Endodermal cell (in vitro differentiated cells): ENCODE measurements at regions not wholly inside any gene's neighbourhood (a gene's known extent, or its start where the extent isn't known, plus 50 kb on each side); places are given as distances from the start of the nearest gene placed in this dataset.
A peak's percentile ranks its signal among the peaks of the same experiment; 100 is the strongest.

Source experiments
- DNase-seq: peaks from one replicate; pipeline ENCODE4 v3.0.0-alpha.2; 2017
- H3K27ac ChIP-seq: 2 replicates; pipeline ENCODE4 v1.5.1; 2013; ENCODE audit warnings: mild to moderate bottlenecking, low read depth, low read length, moderate library complexity
- H3K27me3 ChIP-seq: 2 replicates; pipeline ENCODE4 v1.6.1; 2013; ENCODE audit warnings: mild to moderate bottlenecking, low read length, moderate library complexity; ENCODE audit not compliant: insufficient read depth, control insufficient read depth, poor library complexity, severe bottlenecking
- H3K36me3 ChIP-seq: 2 replicates; pipeline ENCODE4 v1.7.0; 2013; ENCODE audit warnings: mild to moderate bottlenecking, low read length, moderate library complexity; ENCODE audit not compliant: control insufficient read depth, insufficient read depth
- H3K4me1 ChIP-seq: one replicate; pipeline ENCODE4 v1.7.0; 2013; ENCODE audit warnings: low read length; ENCODE audit not compliant: control insufficient read depth, insufficient read depth
- H3K4me3 ChIP-seq: 2 replicates; pipeline ENCODE4 v1.5.1; 2013; ENCODE audit warnings: mild to moderate bottlenecking, low read length, moderate library complexity
- H3K9ac ChIP-seq: 2 replicates; pipeline ENCODE4 v1.6.1; 2013; ENCODE audit warnings: mild to moderate bottlenecking, low read length, moderate library complexity; ENCODE audit not compliant: poor library complexity, severe bottlenecking; ENCODE audit errors: extremely low read depth
- H3K9me3 ChIP-seq: 2 replicates; pipeline ENCODE4 v1.6.1; 2013; ENCODE audit warnings: mild to moderate bottlenecking, low read length, moderate library complexity; ENCODE audit not compliant: control insufficient read depth
- H3K27ac Mint-ChIP-seq: 2 replicates; pipeline ENCODE4 v1.8.0; 2020; ENCODE audit warnings: mixed read lengths
- H3K27me3 Mint-ChIP-seq: 2 replicates; pipeline ENCODE4 v1.8.0; 2021; ENCODE audit warnings: mild to moderate bottlenecking, mixed read lengths; ENCODE audit not compliant: insufficient read depth
- H3K36me3 Mint-ChIP-seq: 2 replicates; pipeline ENCODE4 v1.8.0; 2020; ENCODE audit warnings: low read depth, mixed read lengths
- H3K4me1 Mint-ChIP-seq: 2 replicates; pipeline ENCODE4 v1.8.0; 2020; ENCODE audit warnings: mixed read lengths
- H3K4me3 Mint-ChIP-seq: 2 replicates; pipeline ENCODE4 v1.8.0; 2020; ENCODE audit warnings: mild to moderate bottlenecking, moderate library complexity, mixed read lengths
- H3K9me3 Mint-ChIP-seq: 2 replicates; pipeline ENCODE4 v1.8.0; 2020; ENCODE audit warnings: mild to moderate bottlenecking, mixed read lengths
- CTCF ChIP-seq: fragments of 200-600 bp; sonication (generic); conservative IDR thresholded peaks from 2 replicates; pipeline ENCODE4 v1.5.0; 2021; ENCODE audit warnings: antibody characterized with exemption, mild to moderate bottlenecking
- WGBS, 2 experiments: methylation state at CpG; one replicate each; pipeline versions ENCODE4 v1.1.5 to v1.1.7; 2013; ENCODE audit warnings: missing lambda C conversion rate in 2 of 2, mixed read lengths in 1 of 2; ENCODE audit not compliant: insufficient coverage in 1 of 2, insufficient read length in 1 of 2; 5-methylcytosine and 5-hydroxymethylcytosine counted together

- Mint-ChIP-seq H3K4me1 (peaks cover 3% of the 10 kb centered on the region), H3K4me3 (no peak overlapping the region), H3K27ac (no peak overlapping the region), H3K27me3 (peaks cover 12% of the 10 kb centered on the region), H3K36me3 (no peaks in the 10 kb centered on the region), H3K9me3 (peaks cover 2% of the 10 kb centered on the region)
- H3K36me3 ChIP-seq, result no peaks in the 10 kb centered on the region
- peak; percentile 43 for DNase-seq
- no peaks in the 10 kb centered on the region for H3K4me1 ChIP-seq
- H3K9ac ChIP-seq, result no peak overlapping the region
- H3K4me3 ChIP-seq, result no peak overlapping the region
- H3K27me3 ChIP-seq, result no peaks in the 10 kb centered on the region
- TF ChIP-seq CTCF, result no peak
- no peak overlapping the region for H3K27ac ChIP-seq
- WGBS, 2 experiments, result 88 to 93% methylated on average over 5 to 7 of the region's 7 CpGs
- H3K9me3 ChIP-seq, result no peaks in the 10 kb centered on the region
These were observed 345.3 kb upstream of the TNRC6C start for GRCh38 chr17:77613218-77613617.

GRCh38 chr17:77613627-77614026 is 344.9 kb upstream of the TNRC6C start:
- Histone ChIP-seq H3K4me3 (no peak overlapping the region), H3K36me3 (no peaks in the 10 kb centered on the region), H3K27me3 (no peaks in the 10 kb centered on the region), H3K4me1 (no peaks in the 10 kb centered on the region), H3K27ac (no peak overlapping the region), H3K9me3 (no peaks in the 10 kb centered on the region), H3K9ac (no peak overlapping the region)
- H3K4me3 Mint-ChIP-seq, result no peak overlapping the region
- peaks cover 12% of the 10 kb centered on the region for H3K27me3 Mint-ChIP-seq
- H3K9me3 Mint-ChIP-seq, result peaks cover 2% of the 10 kb centered on the region
- H3K27ac Mint-ChIP-seq, result no peak overlapping the region
- DNase-seq, result peak; percentile 30
- WGBS, 2 experiments, result 89 to 97% methylated on average over 7 to 8 of the region's 8 CpGs
- H3K36me3 Mint-ChIP-seq, result no peaks in the 10 kb centered on the region
- TF ChIP-seq CTCF, result no peak
- peaks cover 3% of the 10 kb centered on the region for H3K4me1 Mint-ChIP-seq

GRCh38 chr17:77615703-77616253 is 342.7 kb upstream of the TNRC6C start:
- Mint-ChIP-seq H3K4me3 (no peak overlapping the region), H3K9me3 (peaks cover 10% of the 10 kb centered on the region), H3K27ac (no peak overlapping the region), H3K27me3 (peaks cover 12% of the 10 kb centered on the region), H3K36me3 (no peaks in the 10 kb centered on the region), H3K4me1 (peaks cover 3% of the 10 kb centered on the region)
- H3K27me3 ChIP-seq, result no peaks in the 10 kb centered on the region
- H3K9ac ChIP-seq, result no peak overlapping the region
- H3K27ac ChIP-seq, result no peak overlapping the region
- no peak for TF ChIP-seq CTCF
- no peaks in the 10 kb centered on the region for H3K4me1 ChIP-seq
- H3K9me3 ChIP-seq, result peaks cover 9% of the 10 kb centered on the region
- H3K4me3 ChIP-seq, result no peak overlapping the region
- no peaks in the 10 kb centered on the region for H3K36me3 ChIP-seq
- no peak for DNase-seq
- 83 to 100% methylated on average over 1 to 4 of the region's 4 CpGs for WGBS, 2 experiments
